ENCODE measurements at regions not wholly inside any gene's neighbourhood (a gene's known extent, or its start where the extent isn't known, plus 50 kb on each side); places are given as distances from the start of the nearest gene placed in this dataset.

DNA sequence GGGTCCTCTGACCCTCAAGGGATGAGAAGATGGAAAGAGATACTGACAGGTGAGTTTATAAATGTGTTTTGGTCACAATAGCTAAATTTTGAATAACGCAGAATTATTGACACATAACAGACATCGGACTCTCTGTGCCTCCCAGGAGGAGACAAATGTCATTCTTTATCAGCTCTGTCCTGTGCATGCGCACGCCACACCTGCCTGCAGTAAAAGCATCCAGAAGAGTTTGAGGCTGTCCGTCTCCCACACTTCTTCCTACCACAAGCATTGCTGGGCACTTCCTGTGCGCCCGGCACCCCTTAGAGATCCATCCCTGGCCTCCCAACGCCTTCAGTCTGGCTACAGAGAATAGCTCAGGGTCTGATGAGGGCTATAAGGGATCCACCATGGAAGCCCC is 81.5 kb upstream of the CST7 start:
- dilution Hi-C loops (cut with HindIII; ENCODE audit: low sequenced_read_pairs, unreplicated experiment) = no loop called here
- Histone ChIP-seq H3K79me1 (ENCODE audit: low read depth in 1 of 2, low read length in 2 of 2) (no peaks in the 10 kb centered on the region), H2AK5ac (ENCODE audit: low read depth, low read length) (no peak overlapping the region), H2BK5ac (ENCODE audit: low read depth, low read length, poor library complexity, severe bottlenecking) (no peak overlapping the region), H3K9me1 (ENCODE audit: insufficient read depth, low read length) (no peaks in the 10 kb centered on the region), H2AFZ (replicated peaks; ENCODE audit: low read length, poor library complexity) (no peak overlapping the region), H2BK120ac (ENCODE audit: low read depth, low read length) (no peak overlapping the region), H3K18ac (ENCODE audit: low read depth, low read length) (no peak overlapping the region), H3K9me3 (ENCODE audit: control insufficient read depth, insufficient read depth, low read length) (no peaks in the 10 kb centered on the region; the same call in 1 of the 2 replicates), H4K8ac (ENCODE audit: low read depth in 2 of 2, low read length in 2 of 2) (no peak overlapping the region), H2BK20ac (ENCODE audit: low read depth, low read length) (no peak overlapping the region), H3K56ac (ENCODE audit: extremely low read depth, insufficient read depth, low read length) (no peak overlapping the region), H3K4me1 (ENCODE audit: control insufficient read depth, insufficient read depth, low read length) (no peaks in the 10 kb centered on the region; the same call in 1 of the 2 replicates), H3K9ac (ENCODE audit: low read depth, low read length) (no peak overlapping the region), H3K4me2 (ENCODE audit: low read depth, low read length) (no peak overlapping the region), H3K4me3 (ENCODE audit: insufficient read depth, low read depth, low read length) (no peak overlapping the region), H4K20me1 (ENCODE audit: insufficient read depth, low read length) (no peaks in the 10 kb centered on the region), H3K23ac (ENCODE audit: low read depth, low read length) (no peak overlapping the region), H3K36me3 (ENCODE audit: control insufficient read depth, insufficient read depth, low read length) (no peaks in the 10 kb centered on the region), H3K27ac (ENCODE audit: insufficient read depth, low read length) (no peak overlapping the region), H2AK9ac (replicated peaks; ENCODE audit: low read depth, low read length, poor library complexity) (no peak overlapping the region), H3K27me3 (ENCODE audit: control insufficient read depth, insufficient read depth, low read length) (peaks cover 4% of the 10 kb centered on the region; the same call in 1 of the 2 replicates), H3K14ac (replicated peaks; ENCODE audit: low read depth, low read length) (no peak overlapping the region), H3K4ac (ENCODE audit: low read depth, low read length) (no peak overlapping the region), H4K91ac (ENCODE audit: insufficient read depth, low read depth, low read length) (no peak overlapping the region), H2BK15ac (ENCODE audit: low read depth, low read length) (no peak overlapping the region), H4K5ac (ENCODE audit: low read depth, low read length) (no peak overlapping the region)
- BruUV-seq (replicated peaks) = no TSS peak
- intact Hi-C loops (cut with micrococcal nuclease) = no loop called here
- ATAC-seq (ENCODE audit: low read depth) = no peak
- in situ Hi-C loops (cut with MboI; ENCODE audit: low sequenced_read_pairs) = no loop called here
- ChIA-PET CTCF (no interaction called here), POLR2A (ENCODE audit: unreplicated experiment) (no interaction called here)
- no peak for TF ChIP-seq ELK1 (IDR thresholded peaks at IDR 0.05; ENCODE audit: borderline replicate concordance, low read depth, low read length)
- TF ChIP-seq USF2 (IDR thresholded peaks at IDR 0.05; ENCODE audit: low read depth, low read length) = no peak
- no peak for TF ChIP-seq FOS (IDR thresholded peaks at IDR 0.05; ENCODE audit: low read depth, low read length)
- TF ChIP-seq SMC3 (IDR thresholded peaks at IDR 0.05; ENCODE audit: low read depth, low read length) = no peak
- no peak for TF ChIP-seq BHLHE40 (IDR thresholded peaks at IDR 0.05; ENCODE audit: low read depth, low read length)
- TF ChIP-seq NFE2L2 (IDR thresholded peaks at IDR 0.05; ENCODE audit: low read depth, low read length) = no peak
- no peak for TF ChIP-seq CHD1 (IDR thresholded peaks at IDR 0.05; ENCODE audit: low read depth, low read length)
- TF ChIP-seq RAD21 (IDR thresholded peaks at IDR 0.05; ENCODE audit: low read length) = no peak
- TF ChIP-seq MAZ (IDR thresholded peaks at IDR 0.05; ENCODE audit: borderline replicate concordance, low read depth, low read length) = no peak
- TF ChIP-seq CTCF (conservative IDR thresholded peaks at IDR 0.05; ENCODE audit: low read depth, low read length) = no peak
- no peak for TF ChIP-seq CEBPB (IDR thresholded peaks at IDR 0.05; ENCODE audit: low read depth, low read length)
- TF ChIP-seq RCOR1 (IDR thresholded peaks at IDR 0.05; ENCODE audit: insufficient replicate concordance, low read length) = no peak
- TF ChIP-seq RFX5 (IDR thresholded peaks at IDR 0.05; ENCODE audit: low read depth, low read length) = no peak
- no peak for TF ChIP-seq MXI1 (IDR thresholded peaks at IDR 0.05; ENCODE audit: borderline replicate concordance, low read depth, low read length)
- TF ChIP-seq MAFK (IDR thresholded peaks at IDR 0.05; ENCODE audit: low read depth, low read length) = no peak
- no peak for TF ChIP-seq POLR2A (IDR thresholded peaks at IDR 0.05; ENCODE audit: low read depth, low read length)
- WGBS, 2 experiments (ENCODE audit: extremely low coverage in 2 of 2, insufficient read length in 1 of 2) = no CpG with 5 or more reads among the region's 8 CpGs
- DNase-seq = no peak
